Ovary (tissue), 3 donors: ENCODE measurements at regions not wholly inside any gene's neighbourhood (a gene's known extent, or its start where the extent isn't known, plus 50 kb on each side); places are given as distances from the start of the nearest gene placed in this dataset.

ENCODE experiments used
- POLR2A ChIP-seq: fragments of 450-650 bp; IDR thresholded peaks from one replicate; pipeline ENCODE4 v1.6.1; 2017; ENCODE audit warnings: antibody characterized with exemption, mild to moderate bottlenecking, moderate library complexity
- TF ChIP-seq, protein P1 (sequence below), 3 donors: fragments of 450-650 bp in 2 of 3; fragments of 200-600 bp in 1 of 3; IDR thresholded peaks; one replicate each; pipeline versions ENCODE4 v1.5.1 to v1.8.0; 2016 to 2022; ENCODE audit warnings: antibody characterized with exemption in 3 of 3, mild to moderate bottlenecking in 1 of 3
- donor health status: DM: no; HTN: no; CAD: no.

DNA sequence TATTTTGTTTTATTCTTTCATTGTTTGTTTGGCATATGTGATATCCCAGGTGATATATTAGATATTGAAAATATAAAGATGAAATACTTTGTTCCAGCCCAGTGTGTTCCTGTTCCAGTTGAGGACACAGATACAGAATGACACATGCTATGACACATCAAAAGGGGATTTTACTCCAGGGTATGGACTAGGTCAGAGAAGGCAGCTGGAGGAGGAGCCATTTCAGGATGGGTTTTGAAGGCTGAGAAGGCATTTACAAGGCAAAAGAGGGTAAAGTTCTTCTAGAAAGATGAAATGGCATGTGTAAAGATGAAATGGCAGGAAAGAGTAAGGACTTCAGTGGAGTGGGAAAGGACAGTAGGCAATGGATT, 163.8 kb downstream of the ZIC1 start:
- no peak for TF ChIP-seq POLR2A
- TF ChIP-seq, protein P1, sequence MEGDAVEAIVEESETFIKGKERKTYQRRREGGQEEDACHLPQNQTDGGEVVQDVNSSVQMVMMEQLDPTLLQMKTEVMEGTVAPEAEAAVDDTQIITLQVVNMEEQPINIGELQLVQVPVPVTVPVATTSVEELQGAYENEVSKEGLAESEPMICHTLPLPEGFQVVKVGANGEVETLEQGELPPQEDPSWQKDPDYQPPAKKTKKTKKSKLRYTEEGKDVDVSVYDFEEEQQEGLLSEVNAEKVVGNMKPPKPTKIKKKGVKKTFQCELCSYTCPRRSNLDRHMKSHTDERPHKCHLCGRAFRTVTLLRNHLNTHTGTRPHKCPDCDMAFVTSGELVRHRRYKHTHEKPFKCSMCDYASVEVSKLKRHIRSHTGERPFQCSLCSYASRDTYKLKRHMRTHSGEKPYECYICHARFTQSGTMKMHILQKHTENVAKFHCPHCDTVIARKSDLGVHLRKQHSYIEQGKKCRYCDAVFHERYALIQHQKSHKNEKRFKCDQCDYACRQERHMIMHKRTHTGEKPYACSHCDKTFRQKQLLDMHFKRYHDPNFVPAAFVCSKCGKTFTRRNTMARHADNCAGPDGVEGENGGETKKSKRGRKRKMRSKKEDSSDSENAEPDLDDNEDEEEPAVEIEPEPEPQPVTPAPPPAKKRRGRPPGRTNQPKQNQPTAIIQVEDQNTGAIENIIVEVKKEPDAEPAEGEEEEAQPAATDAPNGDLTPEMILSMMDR (IDR thresholded peaks at IDR 0.05) = no peak
